ENCODE measurements at regions not wholly inside any gene's neighbourhood (a gene's known extent, or its start where the extent isn't known, plus 50 kb on each side); places are given as distances from the start of the nearest gene placed in this dataset.

DNA sequence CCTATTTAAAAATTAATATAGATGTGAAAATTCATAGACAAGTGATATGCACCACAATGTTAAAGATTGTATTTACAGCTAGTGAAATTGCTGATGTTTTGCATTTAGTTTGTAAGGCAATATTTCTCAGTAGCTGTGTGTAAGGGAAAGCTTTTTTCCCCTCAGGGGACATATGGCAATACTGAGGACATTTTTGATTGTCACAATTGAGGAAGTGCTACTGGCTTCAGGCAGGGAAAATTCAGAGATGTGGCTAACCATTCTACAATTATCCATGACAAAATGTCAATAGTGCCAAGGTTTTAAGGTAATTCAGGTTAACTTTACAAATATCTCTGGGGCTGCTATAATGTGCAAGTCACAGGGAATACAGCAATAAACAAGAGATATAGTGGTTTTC, 66.1 kb upstream of the IL15 start:
- DNase-seq (ENCODE audit: low spot score) = no peak
- H3K36me3 ChIP-seq (ENCODE audit: control insufficient read depth in 4 of 4, insufficient read depth in 3 of 4, low read depth in 1 of 4, low read length in 3 of 4) = no peaks in the 10 kb centered on the region
- no peaks in the 10 kb centered on the region for H3K9me3 ChIP-seq (ENCODE audit: control insufficient read depth in 4 of 4, low read length in 3 of 4)
- TF ChIP-seq HNF4G (IDR thresholded peaks at IDR 0.05) (no peak), FOXA1 (IDR thresholded peaks at IDR 0.05) (no peak), HNF4A (conservative IDR thresholded peaks at IDR 0.05) (no peak), GABPA (IDR thresholded peaks at IDR 0.05 in 1 of 2, conservative IDR thresholded peaks at IDR 0.05 in 1 of 2) (no peak), SP1 (IDR thresholded peaks at IDR 0.05) (no peak), ATF3 (IDR thresholded peaks at IDR 0.05) (no peak), REST (IDR thresholded peaks at IDR 0.05) (no peak), RXRA (IDR thresholded peaks at IDR 0.05) (no peak), RAD21 (IDR thresholded peaks at IDR 0.05) (no peak), ZBTB33 (IDR thresholded peaks at IDR 0.05) (no peak), JUND (IDR thresholded peaks at IDR 0.05) (no peak), NR2F2 (IDR thresholded peaks at IDR 0.05) (no peak), EGR1 (IDR thresholded peaks at IDR 0.05; ENCODE audit: low read depth in 2 of 2) (no peak), YY1 (IDR thresholded peaks at IDR 0.05) (no peak), MAX (IDR thresholded peaks at IDR 0.05) (no peak), FOXA2 (IDR thresholded peaks at IDR 0.05) (no peak), TAF1 (conservative IDR thresholded peaks at IDR 0.05) (no peak)
- TF ChIP-seq, protein P1, sequence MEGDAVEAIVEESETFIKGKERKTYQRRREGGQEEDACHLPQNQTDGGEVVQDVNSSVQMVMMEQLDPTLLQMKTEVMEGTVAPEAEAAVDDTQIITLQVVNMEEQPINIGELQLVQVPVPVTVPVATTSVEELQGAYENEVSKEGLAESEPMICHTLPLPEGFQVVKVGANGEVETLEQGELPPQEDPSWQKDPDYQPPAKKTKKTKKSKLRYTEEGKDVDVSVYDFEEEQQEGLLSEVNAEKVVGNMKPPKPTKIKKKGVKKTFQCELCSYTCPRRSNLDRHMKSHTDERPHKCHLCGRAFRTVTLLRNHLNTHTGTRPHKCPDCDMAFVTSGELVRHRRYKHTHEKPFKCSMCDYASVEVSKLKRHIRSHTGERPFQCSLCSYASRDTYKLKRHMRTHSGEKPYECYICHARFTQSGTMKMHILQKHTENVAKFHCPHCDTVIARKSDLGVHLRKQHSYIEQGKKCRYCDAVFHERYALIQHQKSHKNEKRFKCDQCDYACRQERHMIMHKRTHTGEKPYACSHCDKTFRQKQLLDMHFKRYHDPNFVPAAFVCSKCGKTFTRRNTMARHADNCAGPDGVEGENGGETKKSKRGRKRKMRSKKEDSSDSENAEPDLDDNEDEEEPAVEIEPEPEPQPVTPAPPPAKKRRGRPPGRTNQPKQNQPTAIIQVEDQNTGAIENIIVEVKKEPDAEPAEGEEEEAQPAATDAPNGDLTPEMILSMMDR (IDR thresholded peaks at IDR 0.05; ENCODE audit: low read depth, low read length, missing input control) = no peak
- H3K27me3 ChIP-seq (ENCODE audit: control insufficient read depth in 4 of 4, insufficient read depth in 4 of 4, low read length in 3 of 4) = no peaks in the 10 kb centered on the region
- H3K27ac ChIP-seq (ENCODE audit: low read depth in 1 of 2, low read length in 2 of 2) = no peak overlapping the region
- H3K9ac ChIP-seq (ENCODE audit: low read depth in 1 of 2, low read length in 2 of 2) = no peak overlapping the region
- H3K4me3 ChIP-seq (ENCODE audit: low read depth in 1 of 3, low read length in 3 of 3) = no peak overlapping the region
- no peaks in the 10 kb centered on the region for H3K4me1 ChIP-seq (ENCODE audit: control insufficient read depth in 4 of 4, insufficient read depth in 4 of 4, low read length in 3 of 4)

DNA sequence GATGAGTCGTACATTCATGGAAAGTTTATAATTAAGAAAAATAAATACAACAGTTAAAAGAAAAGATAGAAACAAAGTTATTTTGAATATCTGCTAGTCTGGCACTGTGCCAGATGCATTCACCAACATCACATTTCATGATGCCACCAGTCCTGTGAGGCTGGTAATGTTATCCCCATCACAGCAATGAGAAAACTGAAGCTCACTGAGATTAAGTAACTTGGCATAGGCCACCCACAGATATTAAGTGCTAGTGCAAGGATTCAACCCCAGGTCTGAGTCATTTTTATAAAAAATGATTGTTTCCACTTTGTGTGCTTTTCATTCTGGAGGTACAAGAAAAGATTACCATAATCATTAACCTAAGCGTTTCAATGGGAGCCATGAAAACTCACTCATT, 65.0 kb upstream of the IL15 start:
- Histone ChIP-seq H3K36me3 (ENCODE audit: control insufficient read depth in 4 of 4, insufficient read depth in 3 of 4, low read depth in 1 of 4, low read length in 3 of 4) (no peaks in the 10 kb centered on the region), H3K9ac (ENCODE audit: low read depth in 1 of 2, low read length in 2 of 2) (no peak overlapping the region), H3K4me3 (ENCODE audit: low read depth in 1 of 3, low read length in 3 of 3) (no peak overlapping the region), H3K4me1 (ENCODE audit: control insufficient read depth in 4 of 4, insufficient read depth in 4 of 4, low read length in 3 of 4) (no peaks in the 10 kb centered on the region), H3K9me3 (ENCODE audit: control insufficient read depth in 4 of 4, low read length in 3 of 4) (no peaks in the 10 kb centered on the region), H3K27ac (ENCODE audit: low read depth in 1 of 2, low read length in 2 of 2) (no peak overlapping the region), H3K27me3 (ENCODE audit: control insufficient read depth in 4 of 4, insufficient read depth in 4 of 4, low read length in 3 of 4) (no peaks in the 10 kb centered on the region)
- 85% methylated on average over 2 of the region's 2 CpGs for WGBS
- no peak for DNase-seq (ENCODE audit: low spot score)
- TF ChIP-seq RAD21 (IDR thresholded peaks at IDR 0.05) (no peak), TAF1 (conservative IDR thresholded peaks at IDR 0.05) (no peak), SP1 (IDR thresholded peaks at IDR 0.05) (no peak), EGR1 (IDR thresholded peaks at IDR 0.05; ENCODE audit: low read depth in 2 of 2) (no peak), ATF3 (IDR thresholded peaks at IDR 0.05) (no peak), FOXA2 (IDR thresholded peaks at IDR 0.05) (no peak), NR2F2 (IDR thresholded peaks at IDR 0.05) (no peak), HNF4G (IDR thresholded peaks at IDR 0.05) (no peak), HNF4A (conservative IDR thresholded peaks at IDR 0.05) (no peak), ZBTB33 (IDR thresholded peaks at IDR 0.05) (no peak), YY1 (IDR thresholded peaks at IDR 0.05) (no peak), REST (IDR thresholded peaks at IDR 0.05) (no peak)
